Parathyroid adenoma (tissue), 2 donors: ENCODE measurements at regions not wholly inside any gene's neighbourhood (a gene's known extent, or its start where the extent isn't known, plus 50 kb on each side); places are given as distances from the start of the nearest gene placed in this dataset.

Source experiments
- H2AFZ ChIP-seq: fragments of 300-600 bp; sonication (generic); one replicate; pipeline ENCODE4 v1.7.0; 2017; ENCODE audit warnings: antibody characterized with exemption, mild to moderate bottlenecking
- H3K27ac ChIP-seq: fragments of 300-600 bp; sonication (generic); one replicate; pipeline ENCODE4 v1.7.0; 2017
- H3K27me3 ChIP-seq: fragments of 300-600 bp; sonication (generic); one replicate; pipeline ENCODE4 v1.7.0; 2017; ENCODE audit warnings: low read length; ENCODE audit not compliant: control insufficient read depth, insufficient read depth
- H3K36me3 ChIP-seq: fragments of 300-600 bp; sonication (generic); one replicate; pipeline ENCODE4 v1.7.0; 2017; ENCODE audit warnings: low read length; ENCODE audit not compliant: control insufficient read depth, insufficient read depth
- H3K4me1 ChIP-seq: fragments of 300-600 bp; sonication (generic); one replicate; pipeline ENCODE4 v1.7.0; 2017; ENCODE audit warnings: control low read depth
- H3K4me2 ChIP-seq: fragments of 300-600 bp; sonication (generic); one replicate; pipeline ENCODE4 v1.7.0; 2017; ENCODE audit warnings: low read length
- H3K4me3 ChIP-seq: fragments of 300-600 bp; sonication (generic); one replicate; pipeline ENCODE4 v1.7.0; 2017; ENCODE audit warnings: low read depth, low read length
- H3K79me2 ChIP-seq: fragments of 300-600 bp; sonication (generic); one replicate; pipeline ENCODE4 v1.7.0; 2017; ENCODE audit warnings: control low read depth
- H3K9ac ChIP-seq: fragments of 300-600 bp; sonication (generic); one replicate; pipeline ENCODE4 v1.7.0; 2017; ENCODE audit warnings: mild to moderate bottlenecking
- H3K9me3 ChIP-seq: fragments of 300-600 bp; sonication (generic); one replicate; pipeline ENCODE4 v1.7.0; 2017; ENCODE audit warnings: low read length; ENCODE audit not compliant: control insufficient read depth
- CTCF ChIP-seq: fragments of 300-600 bp; sonication (generic); IDR thresholded peaks from one replicate; pipeline ENCODE4 v1.7.0; 2017; ENCODE audit warnings: antibody characterized with exemption, mild to moderate bottlenecking
- donor health status: primary hyperparathyroidism.

- no peak overlapping the region for H2AFZ ChIP-seq
- H3K4me2 ChIP-seq, result no peak overlapping the region
- H3K9ac ChIP-seq, result no peak overlapping the region
- no peaks in the 10 kb centered on the region for H3K9me3 ChIP-seq
- H3K27ac ChIP-seq, result no peak overlapping the region
- no peaks in the 10 kb centered on the region for H3K79me2 ChIP-seq
- no peak for TF ChIP-seq CTCF
- H3K4me3 ChIP-seq, result no peak overlapping the region
- H3K4me1 ChIP-seq, result no peaks in the 10 kb centered on the region
- H3K36me3 ChIP-seq, result no peaks in the 10 kb centered on the region
- H3K27me3 ChIP-seq, result no peaks in the 10 kb centered on the region
Measured at GRCh38 chr3:86738684-86739083, 252.3 kb downstream of the VGLL3 start.

GRCh38 chr3:86737517-86737916 lies 253.4 kb downstream of the VGLL3 start:
- Histone ChIP-seq H3K4me2 (no peak overlapping the region), H3K27ac (no peak overlapping the region), H2AFZ (no peak overlapping the region), H3K27me3 (no peaks in the 10 kb centered on the region), H3K36me3 (no peaks in the 10 kb centered on the region), H3K79me2 (no peaks in the 10 kb centered on the region), H3K4me3 (no peak overlapping the region), H3K9me3 (no peaks in the 10 kb centered on the region), H3K9ac (no peak overlapping the region), H3K4me1 (no peaks in the 10 kb centered on the region)
- TF ChIP-seq CTCF, result no peak

DNA sequence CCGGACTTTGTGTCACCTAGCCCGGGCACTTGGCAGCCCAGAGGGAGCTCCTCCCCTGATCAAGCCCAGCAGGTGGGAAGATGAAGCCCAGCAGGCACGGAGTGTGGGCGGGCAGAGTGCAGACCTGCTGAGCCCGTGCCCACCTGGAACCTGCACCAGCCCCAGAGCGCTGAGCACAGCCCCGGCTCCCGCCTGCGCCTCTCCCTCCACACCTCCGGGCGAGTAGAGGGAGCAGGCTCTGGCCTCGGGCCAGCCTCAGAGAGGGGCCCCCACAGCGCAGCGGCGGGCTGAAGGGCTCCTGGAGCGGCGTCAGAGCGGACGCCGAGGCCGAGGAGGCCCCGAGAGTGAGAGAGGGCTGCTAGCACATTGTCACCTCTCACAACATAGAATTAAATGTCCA lies 257.7 kb downstream of the VGLL3 start:
- Histone ChIP-seq H3K27me3 (no peaks in the 10 kb centered on the region), H3K4me2 (no peak overlapping the region), H3K4me1 (no peaks in the 10 kb centered on the region), H3K27ac (no peak overlapping the region), H3K4me3 (no peak overlapping the region), H3K79me2 (no peaks in the 10 kb centered on the region), H3K36me3 (no peaks in the 10 kb centered on the region), H3K9ac (no peak overlapping the region), H3K9me3 (no peaks in the 10 kb centered on the region), H2AFZ (no peak overlapping the region)
- TF ChIP-seq CTCF, result no peak

- no peaks in the 10 kb centered on the region for H3K36me3 ChIP-seq
- no peak overlapping the region for H3K4me3 ChIP-seq
- no peak overlapping the region for H2AFZ ChIP-seq
- H3K4me1 ChIP-seq, result no peaks in the 10 kb centered on the region
- no peak for TF ChIP-seq CTCF
- H3K27ac ChIP-seq, result no peak overlapping the region
- H3K9ac ChIP-seq, result no peak overlapping the region
- H3K4me2 ChIP-seq, result no peak overlapping the region
- H3K9me3 ChIP-seq, result no peaks in the 10 kb centered on the region
- no peaks in the 10 kb centered on the region for H3K79me2 ChIP-seq
- no peaks in the 10 kb centered on the region for H3K27me3 ChIP-seq
Measured at GRCh38 chr3:86731501-86731901, 259.4 kb downstream of the VGLL3 start.

- no peak overlapping the region for H2AFZ ChIP-seq
Measured at GRCh38 chr3:86723433-86723832, 267.5 kb downstream of the VGLL3 start.

More at GRCh38 chr3:86723433-86723832, 267.5 kb downstream of the VGLL3 start:
- no peaks in the 10 kb centered on the region for H3K4me1 ChIP-seq
- no peak overlapping the region for H3K27ac ChIP-seq
- TF ChIP-seq CTCF, result no peak
- no peaks in the 10 kb centered on the region for H3K79me2 ChIP-seq
- no peaks in the 10 kb centered on the region for H3K9me3 ChIP-seq
- no peak overlapping the region for H3K4me3 ChIP-seq
- H3K9ac ChIP-seq, result no peak overlapping the region
- H3K4me2 ChIP-seq, result no peak overlapping the region
- H3K36me3 ChIP-seq, result no peaks in the 10 kb centered on the region
- no peaks in the 10 kb centered on the region for H3K27me3 ChIP-seq
